HG03521 (cell line): ENCODE measurements at regions not wholly inside any gene's neighbourhood (a gene's known extent, or its start where the extent isn't known, plus 50 kb on each side); places are given as distances from the start of the nearest gene placed in this dataset.

Experiments
- ATAC-seq: cut with Tn5 transposase; IDR thresholded peaks from one replicate; pipeline ENCODE4 v1.9.1; 2021; ENCODE audit warnings: mild to moderate bottlenecking, moderate library complexity; ENCODE audit not compliant: unreplicated experiment

DNA sequence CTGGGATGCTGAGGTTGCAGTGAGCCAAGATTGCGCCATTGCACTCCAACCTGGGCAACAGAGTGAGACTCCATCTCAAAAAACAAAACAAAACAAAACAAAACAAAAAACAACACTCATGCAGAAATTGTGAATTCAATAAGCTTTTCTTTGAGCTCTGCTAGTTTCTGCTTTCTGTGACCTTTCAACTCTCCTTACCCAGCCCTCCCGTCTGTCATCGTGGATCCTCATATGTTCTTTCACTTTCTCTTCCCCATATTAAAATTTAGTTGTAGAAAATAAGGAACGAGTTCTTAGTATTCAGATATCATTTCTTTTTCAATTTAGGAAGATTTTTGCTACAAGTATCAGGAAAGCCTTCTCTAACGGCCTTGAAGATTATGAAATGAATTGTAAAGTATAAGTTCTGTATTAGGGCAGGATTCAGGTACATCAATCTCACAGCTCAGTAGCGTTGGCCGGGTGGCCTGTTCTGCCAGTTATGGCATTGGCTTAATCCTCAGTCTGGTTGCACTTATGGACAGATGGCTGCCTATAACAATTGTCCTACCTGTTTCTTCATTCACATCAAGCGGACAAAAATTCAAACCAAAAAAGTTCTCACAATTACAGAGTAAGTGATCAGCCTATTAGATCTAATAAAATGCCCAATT is 1167.0 kb downstream of the SORCS3 start:
- ATAC-seq: no peak

GRCh38 chr10:105803206-105803605 is 1162.1 kb downstream of the SORCS3 start:
- ATAC-seq: no peak

DNA sequence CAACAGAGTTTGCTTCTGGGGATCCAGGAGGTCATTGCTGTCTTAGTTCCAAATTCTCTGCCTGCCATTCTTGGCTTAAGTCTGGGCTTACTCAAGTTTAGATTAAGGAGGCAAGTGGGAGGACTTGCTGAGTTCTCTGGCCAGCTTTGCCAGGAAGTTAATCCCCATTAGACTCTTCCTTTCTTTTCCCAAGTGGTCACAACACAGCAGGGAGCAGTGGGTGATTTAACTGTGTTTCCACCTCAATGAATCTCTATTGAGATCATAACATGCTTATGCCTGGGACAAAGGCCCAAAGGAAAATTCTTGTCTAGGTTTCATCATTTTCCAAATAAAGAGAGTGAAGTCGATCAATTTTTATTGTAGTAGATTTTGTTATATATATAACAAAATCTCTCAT is 1159.6 kb downstream of the SORCS3 start:
- no peak for ATAC-seq

DNA sequence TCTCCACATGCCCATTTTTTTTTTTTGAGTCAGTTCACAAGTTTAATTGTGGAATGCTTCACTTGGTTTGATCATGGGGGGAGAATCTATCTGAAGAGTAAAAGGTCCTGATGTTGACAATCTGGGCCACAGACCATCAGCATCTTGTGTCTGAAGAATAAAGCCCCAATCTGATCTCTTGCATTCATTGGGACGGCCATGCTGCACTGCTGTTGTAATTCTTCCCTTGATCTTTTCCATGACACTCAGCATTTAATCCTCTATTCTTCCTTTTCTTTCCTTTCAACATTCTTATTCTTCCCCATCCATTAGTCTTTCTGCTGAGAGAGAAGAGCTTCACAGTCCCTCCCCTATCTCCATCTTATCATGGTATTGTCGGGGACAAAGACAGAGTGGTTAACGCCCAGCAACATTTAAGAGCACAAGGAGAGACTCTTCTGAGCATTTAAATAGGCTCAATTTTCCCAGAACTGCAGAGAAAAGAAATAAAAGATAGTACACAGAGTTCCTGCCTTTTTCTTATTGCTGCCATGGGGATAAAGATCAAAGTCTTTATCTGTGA is 1157.3 kb downstream of the SORCS3 start:
- ATAC-seq: no peak

GRCh38 chr10:105797234-105797890 is 1156.3 kb downstream of the SORCS3 start:
- no peak for ATAC-seq

- no peak for ATAC-seq
These were observed 1152.0 kb downstream of the SORCS3 start for GRCh38 chr10:105793071-105793470.

GRCh38 chr10:105785721-105786120 is 1144.6 kb downstream of the SORCS3 start:
- no peak for ATAC-seq

DNA sequence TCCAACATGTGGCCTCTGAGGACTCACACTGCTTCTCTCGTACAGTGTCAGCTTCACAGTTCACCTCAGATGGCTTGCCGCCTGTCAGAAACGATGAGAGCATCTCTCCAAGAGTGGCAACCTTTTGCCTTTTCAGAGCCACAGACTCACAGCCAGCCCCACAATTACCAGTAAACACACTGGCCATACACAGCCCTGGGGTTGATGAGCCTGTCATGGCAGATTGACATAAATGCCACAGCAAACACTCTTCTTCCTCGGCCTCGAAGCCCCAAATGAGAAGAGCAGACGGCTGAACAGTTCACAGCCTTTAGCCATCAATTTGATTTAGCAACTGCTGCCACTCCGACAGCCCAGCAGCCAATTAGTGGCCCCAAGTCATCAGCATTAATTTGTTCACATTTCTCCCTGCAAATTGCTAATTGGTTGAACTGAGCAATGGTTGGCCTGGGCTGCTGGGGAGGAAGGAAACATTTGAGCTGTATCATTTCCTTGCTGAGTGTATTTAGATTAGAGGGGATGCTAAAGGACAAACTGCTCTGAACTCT is 1142.9 kb downstream of the SORCS3 start:
- ATAC-seq: no peak

- no peak for ATAC-seq
These were observed 1133.8 kb downstream of the SORCS3 start for GRCh38 chr10:105774881-105775280.

DNA sequence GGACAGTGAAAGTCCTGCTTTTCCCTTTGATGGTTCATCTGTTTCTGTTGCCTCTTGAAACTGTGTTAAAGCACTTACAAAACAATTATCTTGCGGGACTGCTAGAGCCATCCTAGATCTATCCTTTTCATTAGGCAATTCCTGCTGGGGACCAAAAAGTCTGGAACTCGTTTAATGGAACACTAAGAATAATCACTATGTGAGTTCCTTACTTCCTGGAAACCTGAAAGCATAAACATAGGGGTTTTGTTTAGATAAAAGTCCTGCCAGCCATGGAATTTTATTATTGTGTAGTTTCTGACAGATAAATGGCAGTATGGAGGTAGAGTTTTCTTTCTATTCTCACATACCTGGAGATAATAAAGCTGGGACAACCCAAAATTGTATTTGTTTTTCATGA is 1133.3 kb downstream of the SORCS3 start:
- ATAC-seq: no peak

GRCh38 chr10:105770524-105771212 is 1129.6 kb downstream of the SORCS3 start:
- ATAC-seq: no peak

DNA sequence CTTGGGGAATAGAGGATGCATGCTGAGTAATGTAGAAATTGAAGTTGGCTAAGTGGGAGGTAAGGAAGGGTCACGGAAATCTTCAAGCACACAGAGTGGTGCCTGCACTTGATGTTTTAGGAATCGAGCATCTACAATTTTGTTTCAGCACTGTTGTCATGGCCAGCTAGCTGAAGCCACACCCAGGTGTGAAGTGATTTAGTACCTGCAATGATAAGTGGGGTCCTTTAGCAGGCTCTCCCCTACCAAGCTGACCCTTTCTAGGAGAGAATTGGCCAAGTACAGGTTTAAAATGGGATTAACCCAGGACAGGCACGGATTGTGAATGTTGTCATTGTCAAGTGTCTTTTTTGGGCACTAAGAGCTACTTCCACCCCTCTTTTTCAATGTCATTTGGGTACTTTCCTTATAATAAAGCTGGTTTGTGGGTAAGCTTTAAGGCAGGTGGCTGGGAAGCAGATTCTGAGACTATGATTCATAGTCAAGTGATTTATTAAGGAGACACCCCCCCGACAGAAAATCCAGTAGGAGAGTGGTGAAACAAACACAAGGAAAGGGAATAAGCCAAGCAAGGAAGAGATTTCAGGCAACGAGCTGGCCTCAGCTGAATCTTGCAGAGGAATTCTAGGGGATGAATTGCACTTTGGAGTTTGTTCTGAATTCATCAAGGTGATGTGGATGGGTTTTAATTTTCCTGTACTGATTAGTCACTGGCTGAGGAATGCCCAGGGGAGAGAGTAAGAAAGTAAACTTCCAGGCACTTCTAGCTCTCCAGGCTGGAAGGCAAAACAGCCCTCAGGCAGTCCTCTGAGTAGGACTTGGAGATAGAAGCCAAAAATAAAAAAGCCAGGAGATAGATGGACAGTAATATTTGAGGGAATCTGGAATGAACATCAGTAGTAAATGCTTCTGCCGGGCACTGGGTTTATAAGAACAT is 1128.4 kb downstream of the SORCS3 start:
- ATAC-seq: no peak

- no peak for ATAC-seq
These were observed 1122.5 kb downstream of the SORCS3 start for GRCh38 chr10:105763611-105764010.

DNA sequence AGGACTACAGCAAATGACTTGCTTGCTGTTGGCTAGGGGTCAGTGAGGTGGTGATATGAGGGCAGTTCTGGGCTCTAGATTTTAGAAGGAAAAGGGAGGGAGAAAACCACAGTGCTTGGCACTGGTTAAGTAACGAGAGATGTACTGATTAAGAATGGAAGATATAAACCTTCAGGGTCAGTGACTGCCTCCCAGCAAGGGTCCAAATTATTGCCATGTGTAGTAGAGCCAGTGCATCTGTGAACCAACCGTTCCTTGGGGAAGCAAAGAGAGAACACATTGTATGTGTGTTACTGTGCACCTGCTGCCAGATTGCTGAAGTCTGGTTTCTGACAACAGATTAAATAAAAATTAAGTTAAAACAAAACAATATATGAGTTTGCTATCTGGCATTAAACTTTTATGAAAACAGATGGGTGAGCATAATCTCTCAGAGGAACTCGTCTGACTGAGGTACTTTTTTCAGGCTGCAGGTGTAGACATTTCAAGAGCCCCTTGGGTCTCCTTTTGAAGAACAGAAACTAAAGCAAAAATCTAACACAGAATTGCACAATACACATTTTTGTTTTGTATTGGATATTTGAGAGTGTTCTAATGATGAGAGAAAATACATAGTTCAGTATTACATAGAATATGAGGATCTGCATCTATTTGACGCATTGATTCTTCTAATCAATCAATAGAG is 1120.6 kb downstream of the SORCS3 start:
- ATAC-seq: no peak

DNA sequence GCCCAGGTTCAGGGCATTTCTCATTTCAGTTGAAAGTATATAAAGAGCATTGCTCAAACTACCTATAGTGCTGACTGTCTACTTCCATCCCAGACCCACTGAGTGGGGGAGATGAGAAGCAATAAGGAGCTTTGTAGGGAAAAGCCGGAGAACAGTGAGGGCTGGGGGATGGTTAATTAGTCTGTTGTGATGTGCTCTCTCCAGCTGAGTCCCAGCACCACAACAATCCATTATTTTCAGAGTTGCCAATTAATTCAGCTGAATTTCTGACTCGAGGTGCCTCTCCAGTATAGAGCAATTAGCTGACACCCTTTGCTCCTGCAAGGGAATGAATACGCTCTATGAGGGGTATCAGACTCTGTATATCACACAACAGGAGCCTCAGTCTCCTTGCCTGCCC is 1118.6 kb downstream of the SORCS3 start:
- ATAC-seq: no peak

- ATAC-seq: no peak
These were observed 1117.3 kb downstream of the SORCS3 start for GRCh38 chr10:105758209-105758998.

GRCh38 chr10:105757302-105757701 is 1116.2 kb downstream of the SORCS3 start:
- ATAC-seq: no peak

GRCh38 chr10:105756386-105756785 is 1115.3 kb downstream of the SORCS3 start:
- no peak for ATAC-seq

DNA sequence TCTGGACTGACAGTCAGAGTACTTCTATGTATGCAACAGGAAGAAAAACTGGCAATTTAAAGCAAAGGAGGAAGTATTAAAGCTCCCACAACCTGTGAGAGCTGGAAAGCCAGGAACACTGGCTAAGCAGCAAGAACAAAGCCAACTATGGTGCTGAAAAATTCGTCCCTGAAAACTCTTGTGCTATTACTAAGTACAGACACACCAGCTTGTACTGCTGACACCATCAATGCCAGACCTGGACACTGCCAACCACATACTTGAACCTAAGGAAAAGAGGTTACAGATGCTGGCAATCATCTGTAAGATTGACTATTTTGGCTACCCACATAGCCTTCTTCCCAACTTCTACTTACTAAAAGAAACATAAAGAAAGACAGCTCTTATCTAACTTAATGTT is 1110.6 kb downstream of the SORCS3 start:
- ATAC-seq: no peak
